ENCODE measurements at regions not wholly inside any gene's neighbourhood (a gene's known extent, or its start where the extent isn't known, plus 50 kb on each side); places are given as distances from the start of the nearest gene placed in this dataset.

GRCh38 chrX:23187819-23188218 is 146.8 kb upstream of the PTCHD1 start (continued):
- no peak for TF ChIP-seq ZNF462 (CRISPR knock-in tag; IDR thresholded peaks at IDR 0.05)
- TF ChIP-seq ZNF114 (CRISPR knock-in tag; IDR thresholded peaks at IDR 0.05), result no peak

DNA sequence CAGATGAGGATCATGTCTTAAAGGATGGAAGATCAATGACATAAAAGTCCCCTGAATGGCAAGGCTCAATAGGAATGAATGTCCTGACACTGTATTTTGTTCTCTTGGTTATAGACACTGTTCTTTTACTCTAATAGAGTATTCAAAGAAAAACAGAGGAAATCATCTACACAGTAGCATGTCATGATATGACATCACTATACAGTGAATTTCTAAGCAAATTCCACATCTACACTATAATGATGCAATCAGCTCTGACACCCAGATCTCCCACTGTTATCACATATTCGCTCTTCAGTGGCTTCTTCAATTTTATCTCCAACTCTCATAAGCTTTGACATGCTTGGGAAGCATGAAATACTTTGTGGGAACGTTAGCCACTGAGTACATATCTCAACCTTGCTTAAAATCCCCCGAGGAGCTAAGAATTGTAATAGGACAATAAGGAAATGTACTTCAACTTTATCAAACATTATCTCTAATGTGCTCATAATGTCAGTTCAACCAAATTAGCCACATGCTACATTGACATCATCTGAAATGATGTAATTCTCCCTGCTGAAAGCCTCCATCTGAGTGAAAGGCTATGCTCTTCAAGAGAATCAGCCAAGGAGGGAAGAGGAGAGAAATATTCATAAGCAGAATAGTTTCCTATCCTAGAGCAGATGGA is 139.6 kb upstream of the PTCHD1 start:
- DNase-seq (ENCODE audit: low spot score), result no peak
- Histone ChIP-seq H3K27me3 (ENCODE audit: insufficient read depth) (no peaks in the 10 kb centered on the region), H3K36me3 (ENCODE audit: insufficient read depth) (no peaks in the 10 kb centered on the region), H3K79me2 (replicated peaks; ENCODE audit: insufficient read depth) (no peaks in the 10 kb centered on the region), H3K9me2 (ENCODE audit: insufficient read depth) (no peaks in the 10 kb centered on the region), H3K4me2 (no peak overlapping the region), H3K27ac (ENCODE audit: low read depth) (no peak overlapping the region), H3K4me3 (no peak overlapping the region), H2AFZ (no peak overlapping the region), H3F3A (replicated peaks; ENCODE audit: low read depth) (no peaks in the 10 kb centered on the region), H3K4me1 (ENCODE audit: insufficient read depth) (no peaks in the 10 kb centered on the region), H4K20me1 (replicated peaks; ENCODE audit: insufficient read depth) (no peaks in the 10 kb centered on the region)
- no peaks in the 10 kb centered on the region for H3K27me3 Mint-ChIP-seq (ENCODE audit: insufficient read depth, low read depth, poor library complexity)
- no peaks in the 10 kb centered on the region for H3K36me3 Mint-ChIP-seq (ENCODE audit: low read depth)
- no peak overlapping the region; the same call in 1 of the 2 replicates for H3K27ac Mint-ChIP-seq
- no peak for ATAC-seq
- peaks cover 3% of the 10 kb centered on the region; the same call in 2 of the 3 replicates for H3K4me1 Mint-ChIP-seq
- H3K9me3 Mint-ChIP-seq, result no peaks in the 10 kb centered on the region
- TF ChIP-seq ZNF114 (CRISPR knock-in tag; IDR thresholded peaks at IDR 0.05) (no peak), NANOG (IDR thresholded peaks at IDR 0.05; ENCODE audit: borderline replicate concordance) (no peak), POLR2AphosphoS5 (IDR thresholded peaks at IDR 0.05; ENCODE audit: low read depth) (no peak), JUNB (IDR thresholded peaks at IDR 0.05; ENCODE audit: unreplicated experiment) (no peak), EZH2 (IDR thresholded peaks at IDR 0.05; ENCODE audit: low read depth, unreplicated experiment) (no peak), ZNF331 (CRISPR knock-in tag; IDR thresholded peaks at IDR 0.05; ENCODE audit: low read depth) (no peak), ZNF462 (CRISPR knock-in tag; IDR thresholded peaks at IDR 0.05) (no peak)
- TF ChIP-seq, protein P1, sequence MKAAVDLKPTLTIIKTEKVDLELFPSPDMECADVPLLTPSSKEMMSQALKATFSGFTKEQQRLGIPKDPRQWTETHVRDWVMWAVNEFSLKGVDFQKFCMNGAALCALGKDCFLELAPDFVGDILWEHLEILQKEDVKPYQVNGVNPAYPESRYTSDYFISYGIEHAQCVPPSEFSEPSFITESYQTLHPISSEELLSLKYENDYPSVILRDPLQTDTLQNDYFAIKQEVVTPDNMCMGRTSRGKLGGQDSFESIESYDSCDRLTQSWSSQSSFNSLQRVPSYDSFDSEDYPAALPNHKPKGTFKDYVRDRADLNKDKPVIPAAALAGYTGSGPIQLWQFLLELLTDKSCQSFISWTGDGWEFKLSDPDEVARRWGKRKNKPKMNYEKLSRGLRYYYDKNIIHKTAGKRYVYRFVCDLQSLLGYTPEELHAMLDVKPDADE (IDR thresholded peaks at IDR 0.05), result no peak
- H3K4me3 Mint-ChIP-seq, result no peak overlapping the region

Data from GM23338 (cell line).